ENCODE measurements at regions not wholly inside any gene's neighbourhood (a gene's known extent, or its start where the extent isn't known, plus 50 kb on each side); places are given as distances from the start of the nearest gene placed in this dataset.

GRCh38 chr1:55827350-55827749, 612.2 kb upstream of the USP24 start:
- no peak for TF ChIP-seq POLR2A (IDR thresholded peaks at IDR 0.05; ENCODE audit: low read depth, low read length)
- no peak for TF ChIP-seq CREM (IDR thresholded peaks at IDR 0.05; ENCODE audit: low read depth)
